ENCODE measurements at regions not wholly inside any gene's neighbourhood (a gene's known extent, or its start where the extent isn't known, plus 50 kb on each side); places are given as distances from the start of the nearest gene placed in this dataset.
"Not testable (repeated sequence)": the region's sequence is repeated elsewhere in the genome, so short reads cannot be mapped to it uniquely, and the experiment has no call there.

GRCh38 chr16:27639561-27640276, 89.8 kb downstream of the KATNIP start:
- peak; percentile 2 for DNase-seq

- DNase-seq, result no peak
These were observed 90.3 kb downstream of the KATNIP start for GRCh38 chr16:27640277-27640600.

- no peak for DNase-seq
These were observed 91.3 kb downstream of the KATNIP start for GRCh38 chr16:27641260-27641659.

GRCh38 chr16:27641734-27642415, 91.9 kb downstream of the KATNIP start:
- not testable (repeated sequence) for DNase-seq

- DNase-seq, result no peak
These were observed 92.8 kb downstream of the KATNIP start for GRCh38 chr16:27642756-27643155.

GRCh38 chr16:27644165-27644564, 94.2 kb downstream of the KATNIP start:
- DNase-seq, result no peak

- DNase-seq, result no peak
These were observed 95.5 kb downstream of the KATNIP start for GRCh38 chr16:27645396-27645795.

- DNase-seq, result no peak
These were observed 96.9 kb downstream of the KATNIP start for GRCh38 chr16:27646806-27647205.

- no peak for DNase-seq
These were observed 99.1 kb downstream of the KATNIP start for GRCh38 chr16:27649021-27649420.

GRCh38 chr16:27650073-27650701, 100.2 kb downstream of the KATNIP start:
- no peak for DNase-seq

- no peak for DNase-seq
These were observed 101.4 kb downstream of the KATNIP start for GRCh38 chr16:27651301-27651700.

GRCh38 chr16:27657811-27658210, 107.9 kb downstream of the KATNIP start:
- no peak for DNase-seq

- DNase-seq, result no peak
These were observed 110.6 kb downstream of the KATNIP start for GRCh38 chr16:27660507-27660906.

- not testable (repeated sequence) for DNase-seq
These were observed 113.3 kb downstream of the KATNIP start for GRCh38 chr16:27663235-27663634.

GRCh38 chr16:27665881-27666280, 115.9 kb downstream of the KATNIP start:
- no peak for DNase-seq

- no peak for DNase-seq
These were observed 120.3 kb downstream of the KATNIP start for GRCh38 chr16:27670071-27670810.

GRCh38 chr16:27671410-27671809, 121.5 kb downstream of the KATNIP start:
- DNase-seq, result no peak

- no peak for DNase-seq
These were observed 126.9 kb downstream of the KATNIP start for GRCh38 chr16:27676839-27677238.

- DNase-seq, result no peak
These were observed 127.3 kb downstream of the KATNIP start for GRCh38 chr16:27677263-27677662.

GRCh38 chr16:27678955-27679354, 129.0 kb downstream of the KATNIP start:
- no peak for DNase-seq

- DNase-seq, result no peak
These were observed 130.0 kb downstream of the KATNIP start for GRCh38 chr16:27679899-27680298.

GRCh38 chr16:27681681-27682080, 131.7 kb downstream of the KATNIP start:
- no peak for DNase-seq

- DNase-seq, result no peak
These were observed 134.1 kb downstream of the KATNIP start for GRCh38 chr16:27684047-27684446.

- no peak for DNase-seq
These were observed 135.9 kb downstream of the KATNIP start for GRCh38 chr16:27685807-27686206.
